ENCODE measurements at regions not wholly inside any gene's neighbourhood (a gene's known extent, or its start where the extent isn't known, plus 50 kb on each side); places are given as distances from the start of the nearest gene placed in this dataset.

- TF ChIP-seq PBX3 (CRISPR knock-in tag; IDR thresholded peaks at IDR 0.05) (no peak), ZNF423 (tag by site-specific recombination; IDR thresholded peaks at IDR 0.05) (no peak), CTCF (tag by site-specific recombination; IDR thresholded peaks at IDR 0.05) (no peak), ZFP3 (tag by site-specific recombination; IDR thresholded peaks at IDR 0.05; ENCODE audit: low read depth) (no peak), ZNF747 (tag by site-specific recombination; IDR thresholded peaks at IDR 0.05) (no peak), SP3 (tag by site-specific recombination; IDR thresholded peaks at IDR 0.05) (no peak), ZNF529 (tag by site-specific recombination; IDR thresholded peaks at IDR 0.05; ENCODE audit: insufficient replicate concordance) (no peak), BCL11A (tag by site-specific recombination; IDR thresholded peaks at IDR 0.05; ENCODE audit: low read depth) (no peak), ZNF133 (tag by site-specific recombination; IDR thresholded peaks at IDR 0.05) (no peak), ZNF639 (tag by site-specific recombination; IDR thresholded peaks at IDR 0.05) (no peak), ZNF585B (tag by site-specific recombination; IDR thresholded peaks at IDR 0.05) (no peak), REST (tag by site-specific recombination; IDR thresholded peaks at IDR 0.05) (no peak)
These were observed 104.2 kb downstream of the ATP6V1G3 start for GRCh38 chr1:198436276-198436675.
